Dedifferentiated amniotic fluid mesenchymal stem cell (primary cell): ENCODE measurements at regions not wholly inside any gene's neighbourhood (a gene's known extent, or its start where the extent isn't known, plus 50 kb on each side); places are given as distances from the start of the nearest gene placed in this dataset.

Experiments used
- DNase-seq: peaks from one replicate; pipeline ENCODE4 v3.0.0-alpha.2; 2016; ENCODE audit errors: extremely low spot score

DNA sequence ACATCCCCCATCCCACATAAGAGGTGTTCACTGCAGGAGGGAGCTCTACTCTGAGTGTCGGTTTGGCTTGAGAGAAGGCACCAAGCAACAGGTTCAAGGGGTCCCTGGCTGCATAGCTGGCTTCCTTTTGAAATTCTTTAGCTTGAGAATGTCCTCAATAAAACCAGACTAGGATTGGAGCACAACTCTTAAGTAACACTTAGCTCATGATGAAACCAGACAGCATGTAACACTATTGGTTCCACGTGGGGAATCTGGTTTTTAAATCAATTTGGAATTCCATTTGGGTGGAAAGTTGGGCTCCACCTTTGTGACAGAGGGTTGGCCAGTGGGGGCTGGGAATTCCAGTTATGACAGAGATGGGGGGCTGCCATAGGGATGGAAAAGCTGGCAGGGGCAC lies 281.2 kb downstream of the TLE3 start:
- DNase-seq: no peak

DNA sequence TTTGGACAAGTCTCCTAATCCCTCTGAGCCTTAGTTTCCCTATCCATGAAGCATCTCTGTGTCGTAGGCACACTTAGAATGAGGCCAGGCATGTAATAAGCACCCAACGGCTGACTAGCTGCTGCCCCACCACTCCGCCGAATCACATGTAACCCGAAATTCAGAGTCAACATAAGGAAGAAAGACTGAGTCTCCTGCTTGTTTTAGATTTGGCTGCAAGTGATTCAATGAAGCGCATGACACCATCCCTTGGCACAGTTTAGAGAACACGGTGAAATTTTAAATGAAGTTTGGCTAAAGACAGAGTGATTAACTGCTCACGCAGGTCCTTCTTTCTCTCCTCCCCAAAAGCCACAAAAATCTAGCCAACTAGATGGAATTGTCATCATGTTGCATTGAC lies 279.2 kb downstream of the TLE3 start:
- DNase-seq: no peak

DNA sequence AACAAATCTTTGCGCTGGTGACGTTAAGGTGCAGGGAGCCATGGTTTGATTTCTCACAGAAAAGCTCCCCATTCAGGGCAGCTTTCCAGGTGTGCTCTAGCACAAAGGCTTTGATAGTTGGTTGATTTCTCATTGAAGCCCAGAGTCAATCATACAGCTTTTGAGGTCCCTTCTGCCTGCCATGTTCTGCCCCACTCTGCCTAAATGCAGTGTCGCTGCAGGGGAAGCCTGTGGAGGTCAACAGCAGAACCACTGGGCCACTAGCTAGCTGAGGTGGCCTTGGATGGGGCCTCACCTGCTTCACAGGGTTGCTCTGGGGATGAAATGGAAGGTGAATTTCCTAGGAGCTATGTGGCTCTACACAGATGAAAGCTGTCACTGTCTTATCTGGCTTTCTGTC lies 278.3 kb downstream of the TLE3 start:
- no peak for DNase-seq

DNA sequence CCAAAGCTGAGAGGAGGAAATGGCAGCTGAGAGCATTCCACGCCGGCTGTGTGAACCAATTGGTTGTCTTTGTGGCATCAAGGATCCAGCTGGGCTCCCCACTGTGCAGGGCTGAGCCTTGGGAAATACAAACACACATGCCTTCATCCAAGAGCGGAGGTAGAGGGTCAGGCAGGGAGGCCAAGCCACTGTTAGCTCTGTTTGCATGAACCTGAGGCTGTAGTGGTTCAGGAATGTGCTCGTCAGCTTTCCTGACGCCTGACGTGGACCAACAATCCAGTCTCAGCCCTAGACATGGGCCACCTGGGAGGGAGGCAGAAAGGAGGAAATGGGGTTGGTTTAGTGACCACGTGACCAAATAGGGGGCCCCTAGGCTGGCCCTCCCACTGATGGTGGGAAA lies 276.9 kb downstream of the TLE3 start:
- no peak for DNase-seq

DNA sequence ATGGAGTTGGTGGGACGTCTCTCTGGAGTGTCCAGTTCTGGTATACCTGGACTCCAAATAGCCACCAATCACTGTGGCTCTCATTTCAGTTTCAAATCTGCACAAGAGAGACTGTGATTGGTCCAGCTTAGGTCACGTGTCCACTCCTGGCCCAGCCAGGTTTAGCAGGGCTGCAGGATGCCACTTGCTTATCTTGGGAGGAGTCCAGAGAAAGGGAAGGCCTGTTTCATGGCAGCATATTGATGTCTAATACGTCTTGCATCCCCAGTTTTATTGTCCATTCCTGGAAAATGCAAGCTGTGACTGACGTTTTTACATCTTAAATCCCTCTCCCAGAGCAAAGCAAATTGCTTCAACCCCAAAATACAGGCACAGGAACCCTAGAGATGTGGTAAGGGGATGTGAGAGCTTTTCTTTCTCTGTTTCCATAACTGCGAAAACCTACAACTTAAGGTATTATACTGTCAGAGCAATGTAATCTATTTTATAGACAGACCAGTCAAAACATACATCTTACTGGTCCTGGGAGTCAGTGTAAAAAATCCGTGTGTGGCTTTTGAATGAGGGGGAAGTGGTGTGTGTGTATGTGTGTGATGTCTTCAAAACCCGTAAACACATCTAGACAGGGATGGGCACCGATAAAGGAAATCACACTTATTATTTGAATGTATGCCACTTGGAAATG lies 274.4 kb downstream of the TLE3 start:
- DNase-seq: no peak

DNA sequence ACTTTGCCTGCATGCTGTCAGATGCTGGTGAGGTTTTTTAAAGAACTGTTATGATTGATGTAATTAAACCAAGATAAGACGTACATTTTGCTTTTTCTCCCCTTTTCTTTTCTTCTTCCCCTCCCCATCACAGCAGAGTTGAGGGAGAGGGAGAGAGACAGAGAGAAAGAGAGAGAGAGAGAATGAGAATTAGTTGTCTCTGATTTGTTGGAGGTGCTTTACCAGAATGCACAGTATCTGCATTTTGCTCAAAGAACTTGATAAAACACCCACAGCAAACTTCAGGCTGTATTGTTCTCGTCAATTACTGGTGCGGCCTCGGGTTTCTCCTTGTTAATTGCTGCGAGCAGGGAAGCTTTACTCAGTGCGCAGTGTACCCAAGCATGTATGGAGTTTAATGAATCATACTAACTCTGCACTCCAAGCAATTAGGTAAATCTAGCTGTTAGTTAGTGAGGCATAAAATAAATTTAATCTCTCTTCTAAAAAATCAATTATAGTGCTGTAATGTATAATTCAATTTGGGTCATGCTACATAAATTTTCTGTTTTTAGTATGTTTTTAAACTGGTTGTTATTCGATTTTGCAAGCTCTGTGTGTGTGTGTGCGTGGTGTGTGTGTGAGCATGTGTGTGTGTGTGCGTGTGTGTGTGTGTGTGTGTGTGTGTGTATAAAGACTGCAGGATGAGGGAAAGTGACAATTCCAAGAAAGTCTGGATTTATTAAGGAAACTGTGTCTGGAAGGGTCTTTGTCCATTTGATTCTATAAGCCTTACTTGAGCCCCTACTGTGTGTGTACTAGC lies 273.4 kb downstream of the TLE3 start:
- no peak for DNase-seq

DNA sequence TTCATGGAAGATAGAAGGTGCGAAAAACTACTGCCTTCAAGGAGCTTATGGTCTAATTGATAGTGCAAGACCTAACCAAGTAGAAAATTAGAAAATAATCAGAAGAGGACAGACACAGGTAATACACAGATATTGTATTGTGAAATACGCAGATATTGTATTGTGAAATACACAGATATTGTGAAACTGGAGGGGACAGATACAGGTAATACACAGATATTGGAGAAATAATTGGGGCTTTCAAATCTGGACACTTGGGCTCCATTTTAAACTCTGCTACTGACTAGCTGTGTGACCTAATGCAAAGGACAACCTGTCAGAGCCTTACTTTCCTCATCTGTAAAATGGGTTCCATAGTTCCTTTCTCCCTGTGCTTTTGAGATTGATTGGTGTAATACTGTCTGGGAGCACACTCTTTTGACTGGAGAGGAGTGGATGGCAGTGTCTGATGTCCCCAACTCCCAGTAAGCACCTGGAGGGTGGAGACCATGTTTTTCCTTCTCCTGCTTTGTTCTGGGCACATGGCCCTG lies 272.8 kb downstream of the TLE3 start:
- no peak for DNase-seq

DNA sequence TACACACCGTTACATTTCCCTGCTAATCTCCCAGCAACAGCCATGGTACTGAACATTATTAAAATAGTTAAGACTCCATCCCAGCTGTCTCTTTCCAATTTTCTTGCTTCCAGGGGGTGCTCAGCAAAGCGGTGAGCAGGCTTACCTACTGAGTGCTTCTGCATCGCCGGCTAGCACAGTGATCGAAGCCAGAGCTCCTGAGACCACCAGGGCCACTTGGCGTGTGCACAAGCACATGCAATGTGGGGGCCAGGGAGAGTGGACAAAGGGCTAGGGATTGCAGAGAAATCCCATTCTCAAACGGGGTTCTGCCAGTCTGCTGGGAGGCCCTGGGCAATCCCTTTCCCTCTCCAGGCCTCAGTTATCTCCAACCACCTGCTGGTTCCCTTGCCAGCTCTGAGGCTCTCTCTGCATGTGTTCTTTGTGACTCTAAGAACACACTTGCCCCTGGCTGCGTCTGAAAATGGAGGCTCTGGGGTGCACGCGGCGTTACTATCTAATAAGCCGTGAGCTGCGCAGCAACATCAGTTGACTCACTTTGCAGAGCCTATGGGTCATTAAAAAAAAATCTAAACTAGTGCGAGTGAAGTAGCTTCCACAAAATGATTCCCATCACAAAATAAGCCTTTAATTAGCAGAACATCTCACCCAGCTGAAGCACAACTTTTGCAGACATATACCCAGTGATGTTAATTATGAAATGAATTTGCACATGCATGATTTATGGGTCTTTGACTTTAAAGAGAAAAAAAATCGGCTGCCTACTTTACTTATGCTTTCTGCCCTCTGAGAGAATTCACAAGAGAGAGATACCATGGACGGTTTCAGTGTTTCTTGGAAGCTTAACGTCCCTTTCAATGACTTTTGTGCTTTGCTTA lies 271.5 kb downstream of the TLE3 start:
- DNase-seq: no peak

DNA sequence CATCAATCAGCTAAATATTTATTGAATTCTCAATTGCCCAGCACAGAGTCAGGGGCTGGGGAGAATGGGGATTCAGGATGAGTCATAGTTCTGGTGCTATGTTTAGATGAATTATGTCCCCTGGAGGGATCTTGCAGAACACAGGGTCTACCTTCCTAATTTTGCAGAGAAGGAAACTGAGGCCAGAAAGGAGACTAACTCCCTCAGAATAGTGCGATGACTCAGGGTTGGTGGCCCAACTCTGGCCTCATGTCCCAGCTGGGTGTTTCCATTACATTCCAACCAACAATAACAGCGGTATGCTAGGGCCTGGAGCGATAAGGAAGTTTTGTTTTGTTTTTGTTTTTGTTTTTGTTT lies 270.9 kb downstream of the TLE3 start:
- no peak for DNase-seq

DNA sequence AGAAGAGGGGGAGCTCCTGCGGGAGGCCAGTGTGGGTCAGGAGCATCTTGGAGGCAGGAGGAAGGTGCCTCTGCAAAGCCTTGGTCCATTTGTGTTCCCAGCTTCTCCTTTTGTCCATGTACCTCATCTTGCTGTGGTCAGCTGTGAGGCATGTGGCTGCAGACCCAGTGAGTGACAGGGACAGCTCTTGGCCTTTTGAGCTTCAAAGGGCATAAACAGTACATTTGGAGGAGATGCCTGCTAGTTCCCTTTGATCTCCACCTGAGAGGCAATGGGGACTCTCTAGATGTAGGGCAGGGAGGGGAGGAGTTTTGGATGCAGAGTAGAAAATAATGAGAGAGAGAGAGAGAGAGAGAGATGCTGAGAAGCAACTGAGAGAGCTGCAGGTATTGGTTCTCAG lies 270.0 kb downstream of the TLE3 start:
- DNase-seq: no peak

DNA sequence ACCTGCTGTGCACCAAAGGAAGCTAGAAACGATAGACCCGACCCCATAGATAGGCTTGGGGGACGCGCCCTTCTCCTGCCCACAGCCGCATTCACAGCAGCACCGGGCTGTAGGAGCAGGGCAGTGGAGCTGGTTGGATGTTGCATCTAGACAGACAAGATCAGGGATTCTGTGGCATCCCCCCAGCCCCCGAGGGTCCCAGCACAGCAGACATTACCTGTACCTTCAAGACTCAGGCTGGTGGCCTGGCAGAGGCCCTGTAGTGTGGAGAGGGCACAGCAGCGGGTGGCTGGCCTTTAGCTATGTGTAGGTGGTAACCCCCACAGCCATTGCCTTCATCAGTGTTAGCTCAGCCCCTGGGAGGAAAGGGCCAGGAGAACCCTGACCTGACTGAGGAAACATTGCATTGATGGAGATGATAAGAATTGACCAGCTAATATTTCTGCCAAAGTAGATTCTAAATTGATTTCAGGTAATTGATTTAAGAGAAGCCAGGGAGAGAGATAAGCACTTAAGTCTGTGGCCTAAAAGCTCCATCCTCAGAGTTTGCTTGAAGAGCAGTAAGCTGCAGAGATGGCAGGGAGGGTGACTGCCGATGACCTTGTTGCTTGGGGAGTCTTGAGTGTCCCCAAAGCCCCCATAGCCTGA lies 269.4 kb downstream of the TLE3 start:
- no peak for DNase-seq

DNA sequence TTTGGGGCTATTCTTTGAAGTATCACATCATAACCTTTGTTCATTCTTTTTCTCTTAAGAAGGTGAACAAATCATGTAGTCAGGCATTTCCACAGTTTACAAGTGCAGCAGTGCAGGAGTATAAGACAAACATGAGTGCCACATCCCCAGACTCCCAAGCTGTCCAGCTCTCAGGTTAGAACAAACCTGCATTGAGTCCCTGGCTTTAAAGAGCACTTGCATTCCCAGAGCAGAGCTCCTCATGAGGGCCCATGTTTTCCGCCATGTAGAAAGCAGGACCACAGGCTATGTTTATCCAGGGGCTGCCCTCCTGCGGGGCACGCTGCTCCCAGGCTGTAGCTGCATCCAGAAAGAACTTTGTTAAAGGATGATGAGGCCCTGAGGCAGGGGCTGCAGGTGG lies 267.7 kb downstream of the TLE3 start:
- no peak for DNase-seq

DNA sequence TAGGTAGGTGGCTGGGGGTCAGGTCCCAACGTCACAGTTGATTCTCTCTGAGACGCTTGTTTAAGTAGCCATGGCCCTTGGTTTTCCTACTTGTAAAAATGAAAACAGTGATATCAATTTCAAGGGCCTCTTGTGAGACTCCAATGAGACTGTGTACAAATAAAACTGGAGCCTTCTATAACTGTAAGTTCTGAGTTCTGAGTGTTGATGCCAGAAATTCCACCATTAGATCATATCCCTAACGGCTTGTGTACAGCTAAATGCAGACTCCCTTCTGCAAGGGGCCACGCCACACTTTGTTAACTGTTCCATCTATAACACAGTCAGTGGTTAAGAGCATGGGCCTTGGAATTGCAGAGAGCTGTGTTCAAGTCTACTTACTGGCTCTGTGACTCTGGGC lies 267.3 kb downstream of the TLE3 start:
- no peak for DNase-seq

DNA sequence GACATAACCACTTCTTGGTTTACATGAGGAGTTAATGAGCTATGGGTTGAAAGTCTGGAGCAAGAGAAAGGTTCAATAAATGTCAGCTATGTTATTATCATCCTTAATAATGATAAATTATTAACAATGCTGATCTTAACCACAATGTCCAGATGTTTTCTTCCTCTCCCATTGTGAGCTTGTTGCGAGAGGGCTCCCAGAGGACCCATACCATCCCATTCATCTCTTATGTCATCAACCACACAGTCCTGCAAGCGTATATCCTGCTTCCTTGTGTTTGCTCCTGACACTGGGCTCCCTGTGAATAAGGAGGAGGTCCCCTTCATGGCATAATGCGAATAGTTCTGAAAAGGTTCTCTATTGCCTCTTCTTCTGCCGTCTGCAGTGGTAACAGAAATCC lies 266.8 kb downstream of the TLE3 start:
- DNase-seq: no peak

DNA sequence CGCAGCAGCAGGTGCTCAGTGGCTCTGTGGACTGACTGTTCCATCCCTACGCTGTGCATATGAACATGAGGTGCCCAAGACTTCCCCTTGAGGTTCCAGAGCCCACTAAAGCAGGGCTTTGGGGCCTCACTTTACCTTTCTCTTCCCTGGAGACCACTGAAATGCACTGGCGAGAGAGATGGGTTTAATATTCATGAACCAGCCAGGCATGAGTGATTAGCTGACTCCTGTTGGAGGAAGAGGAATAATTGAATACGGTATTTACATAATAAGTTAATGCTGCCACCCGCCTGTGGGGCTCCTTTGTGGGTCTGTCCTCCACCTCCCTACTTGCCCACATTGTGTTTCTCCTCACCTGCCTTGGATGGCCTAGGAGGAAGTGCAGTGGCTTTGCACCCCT lies 263.4 kb downstream of the TLE3 start:
- DNase-seq: no peak

DNA sequence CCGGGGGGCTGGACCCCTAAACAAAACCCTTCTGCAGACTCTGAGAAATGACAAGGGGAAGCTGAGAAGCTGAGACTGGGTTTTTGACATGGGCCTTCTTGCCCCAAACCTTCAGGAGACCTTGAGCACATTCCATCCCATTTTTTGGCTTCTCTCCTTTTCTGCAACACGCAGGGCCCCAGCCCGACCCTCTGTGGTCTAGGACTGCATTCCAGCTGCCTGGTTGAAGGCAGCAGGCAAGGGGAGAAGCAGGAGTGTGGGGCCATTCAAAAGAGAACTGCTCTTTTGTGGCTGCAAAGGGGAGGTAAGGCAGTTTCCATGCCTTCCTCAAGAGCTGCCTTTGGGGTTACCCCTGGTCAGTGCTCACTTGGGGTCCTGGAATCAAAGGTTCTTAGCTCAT lies 263.0 kb downstream of the TLE3 start:
- no peak for DNase-seq

DNA sequence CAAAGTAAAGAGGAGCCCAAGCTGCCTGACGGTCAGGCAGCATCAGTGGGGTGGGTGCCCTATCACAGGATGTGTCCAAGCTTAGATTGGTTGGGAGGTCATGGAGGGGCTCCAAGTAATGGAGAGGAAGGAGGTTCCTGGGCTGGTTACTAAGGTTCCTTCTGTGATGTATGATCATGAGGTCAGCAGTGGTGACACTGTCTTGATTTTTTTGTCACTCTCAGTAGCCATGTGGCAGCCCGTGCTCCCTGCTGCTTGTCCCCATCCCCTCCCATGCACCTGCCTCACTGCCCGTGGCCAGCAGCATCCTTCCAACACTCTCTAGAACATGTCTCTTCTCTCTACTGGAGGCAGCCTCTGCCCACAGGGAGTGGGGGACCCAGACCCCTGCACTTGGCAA lies 261.7 kb downstream of the TLE3 start:
- DNase-seq: no peak

DNA sequence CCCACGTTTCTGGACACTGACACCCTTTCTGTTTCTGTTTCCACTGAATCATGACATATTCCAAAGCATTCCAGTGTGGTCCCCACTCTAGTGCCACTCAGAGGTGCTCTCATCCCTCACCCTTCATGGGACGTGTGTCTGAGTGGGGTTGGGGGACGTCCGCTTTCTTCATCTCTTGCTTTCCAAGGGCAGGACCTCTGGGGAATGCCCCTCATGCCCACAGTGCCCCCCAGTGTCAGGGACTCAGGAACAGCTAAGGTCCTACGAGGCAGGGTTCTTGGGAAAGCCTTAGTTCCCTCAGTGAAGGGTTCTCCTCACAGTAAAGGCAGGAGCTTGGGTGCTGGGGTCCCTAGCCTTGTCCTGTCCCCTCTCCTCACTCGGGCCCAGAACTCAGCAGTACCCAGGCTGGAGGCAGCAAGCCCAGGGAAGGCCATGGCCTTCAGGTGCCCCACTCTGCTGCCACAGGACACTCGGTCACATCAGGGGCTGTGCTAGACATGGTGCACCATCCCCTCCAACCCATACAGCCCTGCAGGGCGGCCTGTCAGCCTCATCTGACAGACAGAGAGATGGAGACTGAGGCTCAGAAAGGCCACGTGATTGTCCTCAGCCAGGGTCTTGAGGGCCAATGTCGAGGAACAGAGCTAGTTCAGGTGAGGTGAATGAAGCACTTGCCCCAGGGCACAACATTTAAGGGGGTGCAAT lies 261.0 kb downstream of the TLE3 start:
- no peak for DNase-seq

DNA sequence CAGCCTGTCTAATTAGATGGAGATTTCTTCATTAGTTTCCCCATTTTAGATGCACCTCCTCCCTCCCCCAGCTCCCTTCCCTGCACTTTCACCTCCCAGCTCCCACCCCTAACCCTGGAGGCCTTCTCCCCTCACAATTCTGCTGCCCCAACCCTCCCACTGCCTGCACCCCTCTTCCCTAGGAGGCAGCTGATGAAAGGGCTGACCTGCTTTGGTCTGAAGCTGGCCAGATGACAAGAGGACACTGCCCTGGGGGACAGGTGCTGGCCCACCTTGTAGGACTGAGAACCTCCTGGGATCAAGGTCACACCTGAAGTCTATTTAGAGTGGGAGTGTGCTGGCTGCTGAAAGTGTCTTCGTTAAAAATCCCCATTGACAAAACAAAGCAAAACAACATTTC lies 259.4 kb downstream of the TLE3 start:
- no peak for DNase-seq

DNA sequence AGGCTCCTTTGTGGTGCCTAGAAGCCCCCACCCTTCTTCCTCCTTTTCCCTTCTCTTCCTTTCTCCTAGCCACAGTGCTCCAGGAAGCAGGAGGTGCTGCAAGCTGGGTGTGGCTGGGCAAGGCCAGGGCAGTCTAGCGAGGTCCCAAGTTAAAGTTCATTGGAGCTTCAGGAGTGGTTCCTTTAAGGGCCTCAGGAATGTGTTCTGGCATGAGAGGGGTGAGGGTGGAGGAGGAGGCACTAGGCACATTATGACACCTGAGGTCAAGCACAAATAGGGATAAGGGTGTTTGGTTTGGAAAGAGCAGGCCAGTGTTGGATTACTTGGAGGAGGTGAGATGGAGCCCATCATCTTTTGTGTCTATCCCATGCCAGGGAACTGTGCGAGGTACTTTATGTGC lies 258.7 kb downstream of the TLE3 start:
- no peak for DNase-seq

DNA sequence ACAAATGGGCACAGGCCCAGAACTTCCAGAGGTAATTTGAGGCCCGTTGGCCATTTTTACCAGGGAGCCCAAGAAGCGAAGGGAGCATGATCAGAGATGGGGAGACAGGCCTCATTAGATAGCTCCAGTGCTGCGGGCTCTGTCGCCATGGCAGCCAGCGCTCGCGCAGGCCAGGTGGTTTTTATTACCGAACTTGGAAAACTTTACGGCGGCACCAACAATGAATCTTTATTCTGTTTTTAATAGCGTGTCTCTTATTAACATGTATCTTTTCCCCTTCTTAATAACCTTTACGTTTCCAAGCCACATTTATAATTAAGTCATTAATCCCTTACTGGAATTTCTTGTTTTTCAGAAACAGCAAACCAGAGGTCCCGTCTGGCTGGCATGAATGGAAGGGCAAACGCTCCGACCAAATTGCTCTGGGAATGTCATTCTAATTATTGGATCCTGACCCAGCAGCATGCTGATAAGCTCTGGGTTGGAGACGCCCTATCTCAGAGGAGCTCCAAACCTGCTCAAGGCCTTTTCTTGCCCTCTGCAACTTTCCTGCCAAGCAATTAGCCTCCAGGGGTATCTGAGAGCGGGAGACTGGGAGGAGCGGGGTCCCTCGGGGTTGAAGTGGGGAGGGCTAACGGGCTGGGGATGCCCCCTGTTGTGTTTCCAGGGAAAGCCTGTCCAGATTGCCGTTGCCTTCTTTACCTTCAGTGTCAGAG lies 256.4 kb downstream of the TLE3 start:
- no peak for DNase-seq
